IMR-90 (cell line): ENCODE measurements at regions not wholly inside any gene's neighbourhood (a gene's known extent, or its start where the extent isn't known, plus 50 kb on each side); places are given as distances from the start of the nearest gene placed in this dataset.

Experiments
- CEBPB ChIP-seq: IDR thresholded peaks from 2 replicates; pipeline ENCODE4 v1.6.1; 2012; ENCODE audit warnings: low read depth, low read length, improper control_type of control experiment
- CHD1 ChIP-seq: IDR thresholded peaks from 2 replicates; pipeline ENCODE4 v1.6.1; 2012; ENCODE audit warnings: low read depth, low read length, improper control_type of control experiment
- RAD21 ChIP-seq: IDR thresholded peaks from 2 replicates; pipeline ENCODE4 v1.6.1; 2012; ENCODE audit warnings: low read length, improper control_type of control experiment
- RCOR1 ChIP-seq: IDR thresholded peaks from 2 replicates; pipeline ENCODE4 v1.6.1; 2012; ENCODE audit warnings: mild to moderate bottlenecking, low read length, improper control_type of control experiment; ENCODE audit not compliant: insufficient replicate concordance
- RFX5 ChIP-seq: IDR thresholded peaks from 2 replicates; pipeline ENCODE4 v1.8.0; 2012; ENCODE audit warnings: low read depth, mild to moderate bottlenecking, low read length, moderate library complexity
- TF ChIP-seq, protein P1 (sequence below): fragments of 150-350 bp; IDR thresholded peaks from 2 replicates; pipeline ENCODE4 v1.6.1; 2017; ENCODE audit warnings: mild to moderate bottlenecking, antibody characterized with exemption, low read length, low read depth
- TF ChIP-seq, protein P2 (sequence below): conservative IDR thresholded peaks from 2 replicates; pipeline ENCODE4 v1.5.1; 2012; ENCODE audit warnings: mild to moderate bottlenecking, low read depth, low read length, improper control_type of control experiment

DNA sequence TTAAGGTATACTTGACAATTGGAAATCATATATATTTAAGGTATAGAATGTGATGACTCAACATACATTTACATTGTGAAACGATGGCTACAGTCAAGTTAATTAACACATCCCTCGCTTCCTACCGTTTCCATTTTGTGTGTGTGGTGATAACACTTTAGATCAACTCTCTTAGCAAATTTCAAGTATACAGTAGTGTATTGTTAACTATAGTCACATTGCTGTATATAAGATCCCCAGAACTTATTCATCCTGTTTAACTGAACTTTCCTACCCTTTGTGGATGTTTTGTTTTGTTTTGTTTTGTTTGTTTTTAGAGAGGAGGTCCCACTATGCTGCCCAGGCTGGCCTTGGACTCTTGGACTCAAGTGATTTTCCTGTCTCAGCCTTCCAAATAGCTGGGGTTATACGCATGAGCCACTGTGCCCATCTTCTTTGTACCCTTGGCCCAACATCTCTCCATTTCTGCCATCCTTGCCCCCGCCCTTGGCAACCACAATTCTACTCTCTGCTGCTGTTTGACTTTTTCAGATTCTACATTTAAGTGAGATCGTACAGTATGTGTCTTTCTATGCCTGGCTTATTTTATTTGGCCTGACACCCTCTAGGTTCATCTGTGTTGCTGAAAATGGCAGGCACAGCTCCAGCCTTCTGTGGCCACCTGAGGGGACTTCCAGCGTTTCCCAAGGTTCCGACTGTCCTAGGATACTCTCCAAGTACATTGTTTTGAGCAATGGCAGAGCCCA is 90.5 kb upstream of the SNX9 start:
- TF ChIP-seq, protein P1, sequence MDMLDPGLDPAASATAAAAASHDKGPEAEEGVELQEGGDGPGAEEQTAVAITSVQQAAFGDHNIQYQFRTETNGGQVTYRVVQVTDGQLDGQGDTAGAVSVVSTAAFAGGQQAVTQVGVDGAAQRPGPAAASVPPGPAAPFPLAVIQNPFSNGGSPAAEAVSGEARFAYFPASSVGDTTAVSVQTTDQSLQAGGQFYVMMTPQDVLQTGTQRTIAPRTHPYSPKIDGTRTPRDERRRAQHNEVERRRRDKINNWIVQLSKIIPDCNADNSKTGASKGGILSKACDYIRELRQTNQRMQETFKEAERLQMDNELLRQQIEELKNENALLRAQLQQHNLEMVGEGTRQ: no peak
- TF ChIP-seq, protein P2, sequence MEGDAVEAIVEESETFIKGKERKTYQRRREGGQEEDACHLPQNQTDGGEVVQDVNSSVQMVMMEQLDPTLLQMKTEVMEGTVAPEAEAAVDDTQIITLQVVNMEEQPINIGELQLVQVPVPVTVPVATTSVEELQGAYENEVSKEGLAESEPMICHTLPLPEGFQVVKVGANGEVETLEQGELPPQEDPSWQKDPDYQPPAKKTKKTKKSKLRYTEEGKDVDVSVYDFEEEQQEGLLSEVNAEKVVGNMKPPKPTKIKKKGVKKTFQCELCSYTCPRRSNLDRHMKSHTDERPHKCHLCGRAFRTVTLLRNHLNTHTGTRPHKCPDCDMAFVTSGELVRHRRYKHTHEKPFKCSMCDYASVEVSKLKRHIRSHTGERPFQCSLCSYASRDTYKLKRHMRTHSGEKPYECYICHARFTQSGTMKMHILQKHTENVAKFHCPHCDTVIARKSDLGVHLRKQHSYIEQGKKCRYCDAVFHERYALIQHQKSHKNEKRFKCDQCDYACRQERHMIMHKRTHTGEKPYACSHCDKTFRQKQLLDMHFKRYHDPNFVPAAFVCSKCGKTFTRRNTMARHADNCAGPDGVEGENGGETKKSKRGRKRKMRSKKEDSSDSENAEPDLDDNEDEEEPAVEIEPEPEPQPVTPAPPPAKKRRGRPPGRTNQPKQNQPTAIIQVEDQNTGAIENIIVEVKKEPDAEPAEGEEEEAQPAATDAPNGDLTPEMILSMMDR: no peak
- TF ChIP-seq CHD1 (no peak), RFX5 (no peak), RAD21 (no peak), CEBPB (no peak), RCOR1 (no peak)
